GM12865 (cell line): ENCODE measurements at regions not wholly inside any gene's neighbourhood (a gene's known extent, or its start where the extent isn't known, plus 50 kb on each side); places are given as distances from the start of the nearest gene placed in this dataset.

ENCODE experiments used
- DNase-seq: peaks from one replicate; pipeline ENCODE4 v3.0.0; 2010; ENCODE audit warnings: low read depth
- H3K4me3 ChIP-seq: 2 replicates; pipeline ENCODE4 v1.5.1; 2011; ENCODE audit warnings: mild to moderate bottlenecking, low read depth, low read length, control low read depth
- TF ChIP-seq, protein P1 (sequence below): IDR thresholded peaks from 2 replicates; pipeline ENCODE4 v1.5.1; 2011; ENCODE audit warnings: low read length, control low read depth, low read depth, inconsistent platforms; ENCODE audit not compliant: insufficient read depth; ENCODE audit errors: missing control alignments

DNA sequence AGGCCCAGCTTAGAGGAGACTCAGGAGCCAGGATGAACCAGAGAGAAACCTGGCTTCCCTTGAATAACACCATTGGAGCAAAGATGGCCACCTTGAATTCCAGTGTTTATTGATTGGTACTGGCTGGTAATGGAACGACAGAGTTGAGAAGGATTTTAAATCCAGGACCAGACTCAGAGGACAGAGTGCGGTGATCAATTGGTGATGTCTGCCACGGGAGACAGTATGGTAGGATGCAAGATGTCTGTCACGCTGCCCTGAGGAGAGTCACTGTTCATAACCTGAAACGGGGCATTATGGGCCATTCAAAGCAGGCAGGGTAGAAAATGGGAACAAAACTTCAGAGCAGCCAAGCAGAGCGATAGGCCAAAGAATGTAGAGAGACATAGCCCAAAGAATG is 55.4 kb upstream of the ISX start:
- no peak overlapping the region for H3K4me3 ChIP-seq
- DNase-seq: no peak
- TF ChIP-seq, protein P1, sequence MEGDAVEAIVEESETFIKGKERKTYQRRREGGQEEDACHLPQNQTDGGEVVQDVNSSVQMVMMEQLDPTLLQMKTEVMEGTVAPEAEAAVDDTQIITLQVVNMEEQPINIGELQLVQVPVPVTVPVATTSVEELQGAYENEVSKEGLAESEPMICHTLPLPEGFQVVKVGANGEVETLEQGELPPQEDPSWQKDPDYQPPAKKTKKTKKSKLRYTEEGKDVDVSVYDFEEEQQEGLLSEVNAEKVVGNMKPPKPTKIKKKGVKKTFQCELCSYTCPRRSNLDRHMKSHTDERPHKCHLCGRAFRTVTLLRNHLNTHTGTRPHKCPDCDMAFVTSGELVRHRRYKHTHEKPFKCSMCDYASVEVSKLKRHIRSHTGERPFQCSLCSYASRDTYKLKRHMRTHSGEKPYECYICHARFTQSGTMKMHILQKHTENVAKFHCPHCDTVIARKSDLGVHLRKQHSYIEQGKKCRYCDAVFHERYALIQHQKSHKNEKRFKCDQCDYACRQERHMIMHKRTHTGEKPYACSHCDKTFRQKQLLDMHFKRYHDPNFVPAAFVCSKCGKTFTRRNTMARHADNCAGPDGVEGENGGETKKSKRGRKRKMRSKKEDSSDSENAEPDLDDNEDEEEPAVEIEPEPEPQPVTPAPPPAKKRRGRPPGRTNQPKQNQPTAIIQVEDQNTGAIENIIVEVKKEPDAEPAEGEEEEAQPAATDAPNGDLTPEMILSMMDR: no peak

DNA sequence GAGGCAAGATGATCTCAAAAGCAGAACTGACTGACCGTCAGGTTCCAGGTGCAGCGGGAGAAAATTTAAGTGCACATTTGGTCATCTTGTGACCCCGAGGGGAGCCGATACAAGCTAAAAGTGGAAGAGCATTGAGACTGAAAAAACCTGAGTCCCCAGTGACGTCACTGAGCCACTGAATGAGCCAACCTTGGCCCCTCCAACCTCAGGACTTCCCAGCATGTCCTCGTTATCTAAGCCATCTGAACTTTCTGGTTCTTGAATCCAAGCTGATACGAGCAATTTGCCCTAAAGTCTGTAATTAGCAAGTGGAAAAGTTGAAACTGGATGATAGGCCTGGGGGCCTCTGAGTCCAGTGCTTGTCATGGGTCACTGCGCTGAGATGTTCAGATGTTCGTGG is 51.1 kb upstream of the ISX start:
- TF ChIP-seq, protein P1: no peak
- no peak overlapping the region for H3K4me3 ChIP-seq
- DNase-seq: no peak
